Hepatocyte (in vitro differentiated cells): ENCODE measurements at regions not wholly inside any gene's neighbourhood (a gene's known extent, or its start where the extent isn't known, plus 50 kb on each side); places are given as distances from the start of the nearest gene placed in this dataset.

Source experiments
- DNase-seq: peaks from one replicate; pipeline ENCODE4 v3.0.0-alpha.2; 2016; ENCODE audit warnings: low spot score
- H2AFZ ChIP-seq: fragments of 200-600 bp; sonication (generic); 2 replicates; pipeline ENCODE4 v1.6.0; 2016; ENCODE audit warnings: antibody characterized with exemption, mild to moderate bottlenecking
- H3K27ac ChIP-seq: fragments of 200-600 bp; sonication (generic); 2 replicates; pipeline ENCODE4 v1.5.1; 2016; ENCODE audit warnings: mild to moderate bottlenecking
- H3K27me3 ChIP-seq: fragments of 200-600 bp; sonication (generic); 2 replicates; pipeline ENCODE4 v1.6.1; 2016
- H3K36me3 ChIP-seq: fragments of 200-600 bp; sonication (generic); replicated peaks from 2 replicates; pipeline ENCODE4 v1.5.1; 2016; ENCODE audit warnings: low read depth; ENCODE audit not compliant: insufficient read depth
- H3K4me1 ChIP-seq: fragments of 200-600 bp; sonication (generic); 2 replicates; pipeline ENCODE4 v1.5.1; 2016; ENCODE audit warnings: mild to moderate bottlenecking, moderate library complexity; ENCODE audit not compliant: insufficient read depth
- H3K4me2 ChIP-seq: fragments of 200-600 bp; sonication (generic); 2 replicates; pipeline ENCODE4 v1.6.0; 2016
- H3K4me3 ChIP-seq: fragments of 200-600 bp; sonication (generic); 2 replicates; pipeline ENCODE4 v1.5.1; 2016; ENCODE audit warnings: mild to moderate bottlenecking
- H3K79me2 ChIP-seq: fragments of 200-600 bp; sonication (generic); 2 replicates; pipeline ENCODE4 v1.6.0; 2017; ENCODE audit warnings: mild to moderate bottlenecking
- H3K9me2 ChIP-seq: fragments of 200-600 bp; sonication (generic); replicated peaks from 2 replicates; pipeline ENCODE4 v1.6.0; 2017; ENCODE audit warnings: mild to moderate bottlenecking; ENCODE audit not compliant: insufficient read depth
- H3K9me3 ChIP-seq: fragments of 200-600 bp; sonication (generic); 2 replicates; pipeline ENCODE4 v1.5.1; 2016; ENCODE audit warnings: low read depth, mild to moderate bottlenecking
- H4K20me1 ChIP-seq: fragments of 200-600 bp; sonication (generic); 2 replicates; pipeline ENCODE4 v1.6.0; 2016; ENCODE audit warnings: mild to moderate bottlenecking; ENCODE audit not compliant: insufficient read depth, poor library complexity, severe bottlenecking
- CTCF ChIP-seq: fragments of 200-600 bp; sonication (generic); IDR thresholded peaks from 2 replicates; pipeline ENCODE4 v1.5.1; 2016; ENCODE audit warnings: antibody characterized with exemption, mild to moderate bottlenecking; ENCODE audit not compliant: poor library complexity
- EZH2 ChIP-seq: fragments of 200-600 bp; sonication (generic); IDR thresholded peaks from 2 replicates; pipeline ENCODE4 v1.6.1; 2016; ENCODE audit warnings: antibody characterized with exemption, mild to moderate bottlenecking, borderline replicate concordance
- EZH2phosphoT487 ChIP-seq: fragments of 200-600 bp; sonication (generic); IDR thresholded peaks from one replicate; pipeline ENCODE4 v1.6.1; 2018; ENCODE audit warnings: antibody characterized with exemption, mild to moderate bottlenecking, low read depth, moderate library complexity; ENCODE audit not compliant: unreplicated experiment, severe bottlenecking
- WGBS: methylation state at CpG from one replicate; pipeline ENCODE4 v1.1.6; 2016; ENCODE audit warnings: low lambda C conversion rate; ENCODE audit errors: missing lambda C conversion rate; 5-methylcytosine and 5-hydroxymethylcytosine counted together

GRCh38 chr7:127478461-127478860 lies 86.0 kb upstream of the ZNF800 start:
- Histone ChIP-seq H3K27ac (no peak overlapping the region), H3K27me3 (no peaks in the 10 kb centered on the region), H3K4me3 (no peak overlapping the region), H2AFZ (no peak overlapping the region), H3K9me2 (no peaks in the 10 kb centered on the region), H4K20me1 (no peaks in the 10 kb centered on the region), H3K79me2 (no peaks in the 10 kb centered on the region), H3K4me1 (no peaks in the 10 kb centered on the region), H3K36me3 (no peaks in the 10 kb centered on the region), H3K4me2 (no peak overlapping the region), H3K9me3 (no peaks in the 10 kb centered on the region)
- WGBS = 84% methylated on average over 2 of the region's 2 CpGs
- no peak for DNase-seq
- no peak for TF ChIP-seq EZH2

- 0% methylated on average over 1 of the region's 1 CpG for WGBS
- Histone ChIP-seq H3K4me1 (no peaks in the 10 kb centered on the region), H3K4me2 (no peak overlapping the region), H3K9me3 (no peaks in the 10 kb centered on the region), H3K36me3 (no peaks in the 10 kb centered on the region), H3K27me3 (no peaks in the 10 kb centered on the region), H3K9me2 (no peaks in the 10 kb centered on the region), H3K27ac (no peak overlapping the region), H3K79me2 (no peaks in the 10 kb centered on the region), H2AFZ (no peak overlapping the region), H4K20me1 (no peaks in the 10 kb centered on the region), H3K4me3 (no peak overlapping the region)
- TF ChIP-seq EZH2 (no peak), EZH2phosphoT487 (no peak), CTCF (no peak)
- no peak for DNase-seq
Measured at GRCh38 chr7:127478024-127478355, 85.5 kb upstream of the ZNF800 start.

GRCh38 chr7:127477295-127478023 lies 85.0 kb upstream of the ZNF800 start:
- H2AFZ ChIP-seq = no peak overlapping the region
- WGBS = 65% methylated on average over 7 of the region's 7 CpGs
- no peaks in the 10 kb centered on the region for H3K9me2 ChIP-seq
- no peaks in the 10 kb centered on the region for H3K27me3 ChIP-seq
- no peaks in the 10 kb centered on the region for H3K9me3 ChIP-seq
- H4K20me1 ChIP-seq = no peaks in the 10 kb centered on the region
- no peak overlapping the region for H3K4me2 ChIP-seq
- no peaks in the 10 kb centered on the region for H3K36me3 ChIP-seq
- no peak for DNase-seq
- H3K4me1 ChIP-seq = no peaks in the 10 kb centered on the region
- no peak overlapping the region for H3K4me3 ChIP-seq
- no peak for TF ChIP-seq CTCF
- no peak for TF ChIP-seq EZH2phosphoT487
- TF ChIP-seq EZH2 = no peak
- no peak overlapping the region for H3K27ac ChIP-seq
- no peaks in the 10 kb centered on the region for H3K79me2 ChIP-seq

GRCh38 chr7:127476618-127477017 lies 84.1 kb upstream of the ZNF800 start:
- Histone ChIP-seq H3K4me3 (no peak overlapping the region), H3K27ac (no peak overlapping the region), H3K27me3 (no peaks in the 10 kb centered on the region), H3K4me1 (no peaks in the 10 kb centered on the region), H3K79me2 (no peaks in the 10 kb centered on the region), H3K4me2 (no peak overlapping the region), H3K9me3 (no peaks in the 10 kb centered on the region), H4K20me1 (no peaks in the 10 kb centered on the region), H3K36me3 (no peaks in the 10 kb centered on the region), H3K9me2 (no peaks in the 10 kb centered on the region), H2AFZ (no peak overlapping the region)
- WGBS = 77% methylated on average over 1 of the region's 1 CpG
- no peak for TF ChIP-seq CTCF
- TF ChIP-seq EZH2phosphoT487 = no peak
- TF ChIP-seq EZH2 = no peak
- no peak for DNase-seq
